Stimulated activated naive B cell treated with anti-CD40 and anti-IgM and Interleukin-4, amounts not matched to agents 10 μg/mL and 1 μg/mL and 100 μg/mL, for 72 hours (primary cell): ENCODE measurements at regions not wholly inside any gene's neighbourhood (a gene's known extent, or its start where the extent isn't known, plus 50 kb on each side); places are given as distances from the start of the nearest gene placed in this dataset.

Experiments
- ATAC-seq, 2 donors: fragments of 150-1000 bp; cut with Tn5 transposase; replicated peaks; 2 replicates each; pipeline ENCODE4 v1.10.0; 2021; ENCODE audit warnings: moderate library complexity in 1 of 2
- DNase-seq: peaks from one replicate; pipeline ENCODE4 v3.0.0; 2021
- H3K27ac Mint-ChIP-seq: one replicate; pipeline ENCODE4 v1.8.0; 2022; ENCODE audit warnings: mild to moderate bottlenecking, mixed read lengths
- H3K27me3 Mint-ChIP-seq, 2 donors: one replicate each; pipeline ENCODE4 v1.8.0; 2022; ENCODE audit warnings: mixed read lengths in 2 of 2
- H3K36me3 Mint-ChIP-seq, 2 donors: one replicate each; pipeline ENCODE4 v1.8.0; 2022; ENCODE audit warnings: mixed read lengths in 2 of 2, mild to moderate bottlenecking in 1 of 2
- H3K4me1 Mint-ChIP-seq, 2 donors: one replicate each; pipeline ENCODE4 v1.8.0; 2022; ENCODE audit warnings: mixed read lengths in 2 of 2, mild to moderate bottlenecking in 1 of 2
- H3K4me3 Mint-ChIP-seq, 2 donors: one replicate each; pipeline ENCODE4 v1.8.0; 2022; ENCODE audit warnings: mild to moderate bottlenecking in 2 of 2, mixed read lengths in 2 of 2, moderate library complexity in 1 of 2
- H3K9me3 Mint-ChIP-seq, 2 donors: one replicate each; pipeline ENCODE4 v1.8.0; 2022; ENCODE audit warnings: mixed read lengths in 2 of 2, mild to moderate bottlenecking in 1 of 2

GRCh38 chr9:126233175-126233574 is 93.5 kb upstream of the MVB12B start:
- Mint-ChIP-seq H3K27me3 (peaks cover 19 to 42% of the 10 kb centered on the region in 2 donors), H3K36me3 (no peaks in the 10 kb centered on the region)

DNA sequence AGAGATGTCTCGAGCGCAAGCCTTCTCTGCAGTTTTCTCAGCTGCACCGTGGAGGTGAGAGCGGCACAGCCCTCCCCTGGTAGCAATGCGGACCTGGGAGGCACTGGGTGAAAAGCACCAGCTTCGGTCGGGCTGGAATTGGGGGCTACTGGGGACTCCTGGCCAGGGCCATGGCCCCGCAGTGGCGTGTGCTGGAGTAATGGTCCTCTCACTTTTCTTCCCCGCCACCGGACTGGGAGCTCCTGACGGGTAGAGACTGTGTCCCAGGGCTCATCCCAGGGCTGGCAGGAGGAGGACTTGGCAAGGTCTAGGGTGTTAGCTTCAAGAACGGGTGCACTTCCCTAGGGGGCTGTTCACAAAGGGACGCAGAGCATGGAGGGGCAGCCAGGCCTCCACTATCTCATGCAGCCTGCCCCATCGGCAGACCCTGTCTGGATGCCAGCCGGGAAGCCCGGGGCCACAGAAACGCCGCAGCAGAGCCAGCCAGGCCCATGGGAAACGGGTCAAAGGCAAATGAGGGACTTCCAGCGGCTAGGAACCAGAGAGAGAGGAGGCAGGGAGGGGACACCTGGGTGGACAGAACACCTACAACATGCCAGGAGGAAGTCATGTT is 92.6 kb upstream of the MVB12B start:
- Mint-ChIP-seq H3K4me1 (peaks cover 0 to 2% of the 10 kb centered on the region in 2 donors), H3K27me3 (peaks cover 11 to 34% of the 10 kb centered on the region in 2 donors), H3K9me3 (peaks cover 0 to 4% of the 10 kb centered on the region in 2 donors), H3K36me3 (no peaks in the 10 kb centered on the region), H3K4me3 (no peak overlapping the region), H3K27ac (no peak overlapping the region)
- no peak for DNase-seq
- ATAC-seq, result no peak

More at GRCh38 chr9:126233175-126233574, 93.5 kb upstream of the MVB12B start:
- Mint-ChIP-seq H3K27ac (no peak overlapping the region), H3K4me3 (no peak overlapping the region), H3K4me1 (peaks cover 4 to 10% of the 10 kb centered on the region in 2 donors), H3K9me3 (peaks cover 0 to 3% of the 10 kb centered on the region in 2 donors)
- ATAC-seq (no peak), DNase-seq (no peak)

DNA sequence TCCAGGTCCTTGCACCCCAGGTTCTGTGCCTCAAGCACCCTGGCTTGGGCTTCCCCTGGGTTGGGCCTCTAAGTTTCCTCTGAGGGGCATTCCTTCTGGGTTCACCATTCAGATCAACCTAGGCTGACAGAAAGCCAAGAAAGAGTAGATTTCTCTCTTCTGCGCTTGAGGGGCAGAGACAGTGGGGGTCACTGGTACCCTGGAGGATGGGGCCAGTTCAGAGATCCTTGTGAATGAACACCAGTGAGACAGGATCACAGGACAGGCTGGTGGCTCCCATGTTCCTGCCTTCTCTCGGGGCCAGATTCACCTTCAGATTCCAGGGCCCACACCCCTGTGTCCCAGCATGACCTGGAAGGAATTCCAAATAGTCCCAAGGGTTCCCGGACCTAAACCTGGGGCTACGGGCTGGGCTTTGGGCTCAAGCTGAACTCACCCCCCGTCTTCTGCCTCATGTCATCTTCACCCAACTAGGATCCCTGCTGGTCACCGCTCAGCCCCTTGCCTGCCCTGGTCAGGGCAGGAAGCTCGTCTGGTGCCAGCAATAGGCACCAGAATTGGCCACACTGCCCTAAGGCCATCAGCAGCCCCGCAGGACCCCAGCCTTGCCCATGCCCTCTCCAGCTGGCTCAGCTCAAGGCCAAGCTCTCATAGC is 91.8 kb upstream of the MVB12B start:
- DNase-seq, result no peak
- Mint-ChIP-seq H3K4me3 (no peak overlapping the region), H3K36me3 (no peaks in the 10 kb centered on the region), H3K9me3 (peaks cover 3 to 4% of the 10 kb centered on the region in 2 donors), H3K27me3 (peaks cover 6 to 31% of the 10 kb centered on the region in 2 donors), H3K27ac (no peak overlapping the region), H3K4me1 (peaks cover 3 to 5% of the 10 kb centered on the region in 2 donors)
- no peak for ATAC-seq

- Mint-ChIP-seq H3K4me3 (no peak overlapping the region), H3K4me1 (peaks cover 8 to 12% of the 10 kb centered on the region in 2 donors), H3K27me3 (peaks cover 5 to 29% of the 10 kb centered on the region in 2 donors), H3K27ac (no peak overlapping the region), H3K36me3 (no peaks in the 10 kb centered on the region), H3K9me3 (peaks cover 3 to 4% of the 10 kb centered on the region in 2 donors)
- DNase-seq, result no peak
- no peak for ATAC-seq
Measured at GRCh38 chr9:126235336-126236243, 91.0 kb upstream of the MVB12B start.

- Mint-ChIP-seq H3K36me3 (no peaks in the 10 kb centered on the region), H3K9me3 (peaks cover 3 to 4% of the 10 kb centered on the region in 2 donors), H3K4me1 (peaks cover 13 to 17% of the 10 kb centered on the region in 2 donors), H3K27me3 (peaks cover 5 to 29% of the 10 kb centered on the region in 2 donors), H3K27ac (no peak overlapping the region), H3K4me3 (no peak overlapping the region)
- ATAC-seq (no peak), DNase-seq (no peak)
Measured at GRCh38 chr9:126236273-126236672, 90.4 kb upstream of the MVB12B start.

DNA sequence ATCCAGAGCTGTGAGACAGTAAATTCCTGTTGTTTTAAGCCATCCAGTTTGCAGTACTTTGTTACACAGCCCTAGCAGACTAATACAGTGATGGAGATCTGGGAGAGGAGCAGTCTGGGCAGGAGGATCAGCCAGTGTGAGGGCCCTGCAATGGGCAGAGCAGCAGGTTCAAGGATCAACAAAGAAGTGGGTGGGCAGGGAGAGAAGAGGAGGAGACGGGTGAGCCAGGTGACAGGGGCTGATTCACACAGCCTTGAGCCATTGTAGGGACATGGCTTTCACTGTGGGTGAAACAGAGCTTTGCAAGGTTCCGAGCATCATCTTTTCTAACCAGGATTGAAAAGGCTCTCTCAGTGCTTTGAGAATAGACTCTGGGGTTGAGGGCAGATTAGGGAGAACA is 88.2 kb upstream of the MVB12B start:
- Mint-ChIP-seq H3K36me3 (no peaks in the 10 kb centered on the region), H3K4me3 (no peak overlapping the region), H3K27ac (no peak overlapping the region), H3K4me1 (peaks cover 13 to 17% of the 10 kb centered on the region in 2 donors), H3K27me3 (peaks cover 0 to 27% of the 10 kb centered on the region in 2 donors), H3K9me3 (peaks cover 3 to 4% of the 10 kb centered on the region in 2 donors)
- ATAC-seq (no peak), DNase-seq (no peak)

- Mint-ChIP-seq H3K4me3 (no peak overlapping the region), H3K9me3 (peaks cover 3 to 4% of the 10 kb centered on the region in 2 donors), H3K27me3 (peaks cover 0 to 26% of the 10 kb centered on the region in 2 donors), H3K4me1 (peaks cover 13 to 17% of the 10 kb centered on the region in 2 donors), H3K36me3 (no peaks in the 10 kb centered on the region), H3K27ac (no peak overlapping the region)
- ATAC-seq, result no peak
- DNase-seq, result no peak
Measured at GRCh38 chr9:126239515-126239914, 87.1 kb upstream of the MVB12B start.

GRCh38 chr9:126240835-126241234 is 85.8 kb upstream of the MVB12B start:
- Mint-ChIP-seq H3K27me3 (peaks cover 7 to 26% of the 10 kb centered on the region in 2 donors), H3K36me3 (peaks cover 5 to 6% of the 10 kb centered on the region in 2 donors), H3K27ac (no peak overlapping the region), H3K4me3 (no peak overlapping the region), H3K4me1 (peaks cover 13 to 17% of the 10 kb centered on the region in 2 donors), H3K9me3 (peaks cover 9 to 11% of the 10 kb centered on the region in 2 donors)
- ATAC-seq (peak; percentile 65 to 66), DNase-seq (no peak)

- Mint-ChIP-seq H3K27ac (no peak overlapping the region), H3K4me3 (no peak overlapping the region), H3K27me3 (peaks cover 17 to 48% of the 10 kb centered on the region in 2 donors), H3K4me1 (no peaks in the 10 kb centered on the region), H3K9me3 (peaks cover 12 to 15% of the 10 kb centered on the region in 2 donors), H3K36me3 (peaks cover 6% of the 10 kb centered on the region in 2 donors)
- ATAC-seq (no peak), DNase-seq (no peak)
Measured at GRCh38 chr9:126248680-126249079, 77.9 kb upstream of the MVB12B start.

DNA sequence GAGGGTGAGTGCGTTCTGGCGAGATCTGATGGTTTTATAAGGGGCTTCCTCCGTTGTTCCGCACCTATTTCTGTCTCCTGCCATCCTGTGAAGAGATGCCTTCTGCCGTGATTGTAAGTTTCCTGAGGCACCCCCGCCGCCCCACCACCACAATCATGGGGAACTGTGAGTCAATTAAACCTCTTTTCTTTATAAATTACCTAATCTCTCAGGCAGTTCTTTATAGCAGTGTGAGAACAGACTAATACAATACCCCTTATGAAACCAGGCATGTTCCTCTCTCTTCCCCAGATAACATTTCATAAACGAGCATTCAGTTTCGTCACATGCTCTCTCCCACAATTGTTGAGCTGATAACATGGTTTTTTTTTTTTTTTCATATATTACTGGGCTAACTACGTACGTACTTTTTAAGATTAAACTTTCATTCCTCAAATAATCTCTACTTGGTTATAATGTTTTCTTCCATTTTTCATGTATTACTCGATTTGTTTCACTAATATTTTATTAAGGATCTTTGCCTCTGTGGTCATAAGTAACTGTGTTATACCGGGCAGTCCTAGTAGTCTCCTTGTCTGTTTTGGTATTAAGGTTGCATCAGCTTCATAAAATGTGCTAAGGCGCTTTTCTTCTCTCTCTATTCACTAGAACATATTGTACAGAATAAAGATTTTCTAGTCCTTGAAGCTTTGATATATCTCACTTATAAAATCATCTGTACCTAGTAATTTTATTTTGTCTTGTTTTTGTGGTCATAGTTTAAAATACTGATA is 64.9 kb upstream of the MVB12B start:
- H3K27me3 Mint-ChIP-seq, result peaks cover 36 to 40% of the 10 kb centered on the region in 2 donors
- peaks cover 0 to 3% of the 10 kb centered on the region in 2 donors for H3K36me3 Mint-ChIP-seq
- H3K4me3 Mint-ChIP-seq, result no peak overlapping the region
- DNase-seq, result no peak
- H3K4me1 Mint-ChIP-seq, result peaks cover 0 to 4% of the 10 kb centered on the region in 2 donors
- no peak for ATAC-seq
- H3K9me3 Mint-ChIP-seq, result peaks cover 6 to 8% of the 10 kb centered on the region in 2 donors
- H3K27ac Mint-ChIP-seq, result no peak overlapping the region

DNA sequence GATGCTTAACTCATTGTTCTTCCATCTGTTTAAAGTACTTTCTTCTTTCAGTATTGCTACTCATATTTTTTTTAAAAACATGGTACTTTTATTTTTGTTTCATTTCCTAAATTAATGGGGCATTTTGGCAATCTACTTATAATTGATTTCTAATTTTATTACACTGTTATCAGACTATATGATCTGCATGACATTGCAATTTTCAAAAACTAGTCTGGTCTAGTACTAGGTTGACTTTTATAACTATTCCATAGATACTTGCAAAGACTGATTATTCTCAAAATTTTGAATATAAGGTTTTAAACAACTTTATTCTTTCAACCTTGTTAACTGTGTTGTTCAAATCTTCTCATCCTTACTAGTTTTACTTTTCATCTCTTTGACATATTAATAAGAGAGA is 63.9 kb upstream of the MVB12B start:
- DNase-seq (no peak), ATAC-seq (no peak)
- H3K4me3 Mint-ChIP-seq, result no peak overlapping the region
- peaks cover 6 to 8% of the 10 kb centered on the region in 2 donors for H3K9me3 Mint-ChIP-seq
- H3K27ac Mint-ChIP-seq, result no peak overlapping the region
- H3K4me1 Mint-ChIP-seq, result peaks cover 0 to 4% of the 10 kb centered on the region in 2 donors
- peaks cover 26 to 35% of the 10 kb centered on the region in 2 donors for H3K27me3 Mint-ChIP-seq
- peaks cover 0 to 3% of the 10 kb centered on the region in 2 donors for H3K36me3 Mint-ChIP-seq

DNA sequence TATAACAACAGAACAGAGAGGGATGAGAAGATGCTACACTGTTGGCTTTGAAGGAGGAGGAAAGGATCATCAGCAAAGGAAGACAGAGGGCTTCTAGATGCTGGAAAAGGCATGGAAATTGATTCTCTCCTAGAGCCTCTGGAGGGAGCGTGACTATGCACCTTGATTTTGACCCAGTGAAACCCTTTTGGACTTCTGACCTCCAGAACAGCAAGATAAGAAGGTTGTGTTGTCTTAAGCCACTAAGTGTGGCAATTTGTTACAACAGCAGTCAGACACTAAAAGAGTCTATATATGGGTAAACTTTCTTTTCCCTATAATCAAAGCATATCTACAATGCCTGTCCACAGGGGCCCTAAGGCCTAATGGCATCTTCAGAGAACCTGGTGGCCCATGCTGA is 56.1 kb upstream of the MVB12B start:
- H3K4me3 Mint-ChIP-seq, result no peak overlapping the region
- H3K27me3 Mint-ChIP-seq, result peaks cover 17 to 20% of the 10 kb centered on the region in 2 donors
- no peak overlapping the region for H3K27ac Mint-ChIP-seq

DNA sequence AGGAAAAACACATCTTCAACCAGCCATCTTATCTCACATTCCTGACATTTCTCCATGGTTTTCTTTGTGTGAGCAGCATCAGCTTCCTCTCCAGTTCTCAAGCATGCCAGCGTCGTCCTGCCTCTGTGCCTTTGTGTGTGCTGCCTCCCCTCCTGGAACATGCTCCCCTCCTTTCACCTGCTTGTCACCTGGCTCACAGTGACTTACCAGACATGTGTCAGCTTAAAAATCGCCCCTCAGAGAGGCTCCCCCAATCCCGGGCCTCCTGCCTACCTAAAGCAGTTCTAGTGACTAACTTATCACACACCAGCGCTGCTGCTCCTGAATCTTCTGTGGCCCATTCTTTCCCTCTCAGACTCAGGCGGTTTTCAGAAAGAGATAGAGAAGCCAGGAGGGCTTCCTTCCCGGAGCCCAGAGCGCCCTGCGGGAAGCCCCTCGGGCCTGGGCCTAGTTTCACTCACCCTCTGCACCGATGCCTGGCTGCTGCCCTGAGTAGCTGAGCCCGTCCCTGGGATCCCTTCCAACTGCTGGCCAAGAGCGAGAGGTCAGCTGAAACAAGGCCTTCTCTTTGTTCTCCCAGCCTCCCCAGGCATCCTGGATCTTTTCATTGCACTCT is 51.1 kb upstream of the MVB12B start:
- peaks cover 0 to 3% of the 10 kb centered on the region in 2 donors for H3K36me3 Mint-ChIP-seq
- H3K4me1 Mint-ChIP-seq, result no peaks in the 10 kb centered on the region
- no peak overlapping the region for H3K27ac Mint-ChIP-seq
- H3K9me3 Mint-ChIP-seq, result peaks cover 4 to 5% of the 10 kb centered on the region in 2 donors
- ATAC-seq (no peak), DNase-seq (no peak)
- no peak overlapping the region for H3K4me3 Mint-ChIP-seq
- H3K27me3 Mint-ChIP-seq, result peaks cover 33 to 42% of the 10 kb centered on the region in 2 donors

More for the DNA sequence above, 56.1 kb upstream of the MVB12B start:
- Mint-ChIP-seq H3K4me1 (no peaks in the 10 kb centered on the region), H3K36me3 (peaks cover 0 to 3% of the 10 kb centered on the region in 2 donors), H3K9me3 (peaks cover 2 to 4% of the 10 kb centered on the region in 2 donors)
- DNase-seq (no peak), ATAC-seq (no peak)
